ENCODE measurements at regions not wholly inside any gene's neighbourhood (a gene's known extent, or its start where the extent isn't known, plus 50 kb on each side); places are given as distances from the start of the nearest gene placed in this dataset.

DNA sequence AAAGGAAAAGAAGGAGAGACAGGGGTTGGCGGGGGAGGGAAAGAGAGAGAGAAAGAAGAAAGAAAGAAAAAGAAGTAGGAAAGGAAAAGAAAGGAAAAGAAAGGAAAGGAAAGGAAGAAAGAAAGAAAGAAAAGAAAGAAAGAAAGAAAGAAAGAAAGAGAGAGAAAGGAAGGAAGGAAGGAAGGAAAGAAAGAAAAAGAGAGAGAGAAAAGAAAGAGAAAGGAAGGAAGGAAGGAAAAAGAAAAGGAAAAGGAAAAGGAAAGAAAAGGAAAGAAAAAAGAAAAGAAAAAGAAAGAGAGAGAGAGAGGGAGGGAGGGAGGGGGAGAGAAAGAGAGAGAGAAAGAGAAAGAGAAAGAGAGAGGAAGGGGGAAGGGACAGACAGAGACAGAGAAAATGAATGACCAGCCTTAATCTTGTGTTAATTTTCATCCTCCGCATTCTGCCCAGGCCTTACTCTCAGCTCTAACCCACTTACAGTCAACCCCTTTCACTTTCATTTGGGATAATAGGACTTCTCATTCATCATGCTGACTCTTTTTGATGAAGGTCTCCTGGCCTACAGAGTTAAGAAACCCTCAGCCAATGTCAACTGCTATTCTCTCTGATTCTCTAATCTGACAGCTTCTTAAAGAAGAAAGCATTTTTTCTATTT is 207.3 kb downstream of the SUCLG1 start:
- Histone ChIP-seq H3K4me3 (no peak overlapping the region), H3K36me3 (ENCODE audit: insufficient read depth, low read length) (no peaks in the 10 kb centered on the region), H3K9ac (ENCODE audit: insufficient read length) (no peak overlapping the region), H3K27ac (no peak overlapping the region), H3K9me3 (ENCODE audit: low read depth, low read length) (no peaks in the 10 kb centered on the region)
- no peak for DNase-seq (ENCODE audit: low read depth, low spot score)
- TF ChIP-seq EZH2 (IDR thresholded peaks at IDR 0.05) (no peak), POLR2AphosphoS5 (IDR thresholded peaks at IDR 0.05; ENCODE audit: borderline replicate concordance, low read depth, low read length) (no peak), FOXP2 (optimal IDR thresholded peaks at IDR 0.05; ENCODE audit: control extremely low read depth, extremely low read length, insufficient read depth) (no peak)

DNA sequence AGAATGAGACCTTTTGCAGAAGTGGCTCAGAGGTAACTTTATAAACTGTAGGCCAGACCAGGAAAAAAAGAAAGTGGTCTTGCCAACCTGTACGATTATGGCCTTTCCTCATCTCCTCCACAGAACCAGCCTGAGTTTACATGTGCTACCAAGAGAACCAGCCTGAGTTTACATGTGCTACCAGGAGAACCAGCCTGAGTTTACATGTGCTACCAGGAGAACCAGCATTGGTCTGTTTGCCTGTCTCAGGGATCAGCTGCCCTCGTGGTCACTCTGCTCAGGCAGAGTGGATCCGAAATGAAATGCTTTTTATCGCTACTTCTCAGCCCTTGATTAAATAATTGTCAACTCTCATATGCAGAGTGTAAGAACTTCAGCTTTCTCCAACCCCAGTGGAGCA is 209.9 kb downstream of the SUCLG1 start:
- Histone ChIP-seq H3K36me3 (ENCODE audit: insufficient read depth, low read length) (no peaks in the 10 kb centered on the region), H3K27ac (no peak overlapping the region), H3K9ac (ENCODE audit: insufficient read length) (no peak overlapping the region), H3K9me3 (ENCODE audit: low read depth, low read length) (no peaks in the 10 kb centered on the region), H3K4me3 (no peak overlapping the region)
- no peak for TF ChIP-seq POLR2AphosphoS5 (IDR thresholded peaks at IDR 0.05; ENCODE audit: borderline replicate concordance, low read depth, low read length)
- no peak for TF ChIP-seq FOXP2 (optimal IDR thresholded peaks at IDR 0.05; ENCODE audit: control extremely low read depth, extremely low read length, insufficient read depth)
- no peak for TF ChIP-seq EZH2 (IDR thresholded peaks at IDR 0.05)
- no peak for DNase-seq (ENCODE audit: low read depth, low spot score)

DNA sequence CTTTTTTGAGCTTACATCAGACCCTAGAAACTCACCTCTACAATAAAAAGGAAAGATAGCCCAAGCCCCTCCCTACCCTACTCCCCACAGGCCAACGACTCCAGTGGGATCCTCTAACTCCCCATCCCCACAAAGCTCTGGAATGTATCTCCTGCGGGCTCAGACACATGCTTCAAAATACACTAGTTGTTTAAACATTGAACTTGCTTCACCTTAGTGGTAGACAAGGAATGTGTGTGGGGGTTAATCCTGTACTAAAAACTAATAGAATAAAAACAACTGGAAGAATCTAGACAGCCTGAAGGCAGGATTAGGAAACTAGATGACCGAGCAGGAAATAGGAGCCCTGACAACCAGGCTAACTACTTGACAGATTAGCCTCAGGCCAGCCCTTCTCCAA is 211.5 kb downstream of the SUCLG1 start:
- DNase-seq (ENCODE audit: low read depth, low spot score), result no peak
- TF ChIP-seq FOXP2 (optimal IDR thresholded peaks at IDR 0.05; ENCODE audit: control extremely low read depth, extremely low read length, insufficient read depth) (no peak), POLR2AphosphoS5 (IDR thresholded peaks at IDR 0.05; ENCODE audit: borderline replicate concordance, low read depth, low read length) (no peak), EZH2 (IDR thresholded peaks at IDR 0.05) (no peak)
- no peaks in the 10 kb centered on the region for H3K36me3 ChIP-seq (ENCODE audit: insufficient read depth, low read length)
- H3K9me3 ChIP-seq (ENCODE audit: low read depth, low read length), result no peaks in the 10 kb centered on the region
- no peak overlapping the region for H3K4me3 ChIP-seq
- no peak overlapping the region for H3K27ac ChIP-seq
- H3K9ac ChIP-seq (ENCODE audit: insufficient read length), result no peak overlapping the region

DNA sequence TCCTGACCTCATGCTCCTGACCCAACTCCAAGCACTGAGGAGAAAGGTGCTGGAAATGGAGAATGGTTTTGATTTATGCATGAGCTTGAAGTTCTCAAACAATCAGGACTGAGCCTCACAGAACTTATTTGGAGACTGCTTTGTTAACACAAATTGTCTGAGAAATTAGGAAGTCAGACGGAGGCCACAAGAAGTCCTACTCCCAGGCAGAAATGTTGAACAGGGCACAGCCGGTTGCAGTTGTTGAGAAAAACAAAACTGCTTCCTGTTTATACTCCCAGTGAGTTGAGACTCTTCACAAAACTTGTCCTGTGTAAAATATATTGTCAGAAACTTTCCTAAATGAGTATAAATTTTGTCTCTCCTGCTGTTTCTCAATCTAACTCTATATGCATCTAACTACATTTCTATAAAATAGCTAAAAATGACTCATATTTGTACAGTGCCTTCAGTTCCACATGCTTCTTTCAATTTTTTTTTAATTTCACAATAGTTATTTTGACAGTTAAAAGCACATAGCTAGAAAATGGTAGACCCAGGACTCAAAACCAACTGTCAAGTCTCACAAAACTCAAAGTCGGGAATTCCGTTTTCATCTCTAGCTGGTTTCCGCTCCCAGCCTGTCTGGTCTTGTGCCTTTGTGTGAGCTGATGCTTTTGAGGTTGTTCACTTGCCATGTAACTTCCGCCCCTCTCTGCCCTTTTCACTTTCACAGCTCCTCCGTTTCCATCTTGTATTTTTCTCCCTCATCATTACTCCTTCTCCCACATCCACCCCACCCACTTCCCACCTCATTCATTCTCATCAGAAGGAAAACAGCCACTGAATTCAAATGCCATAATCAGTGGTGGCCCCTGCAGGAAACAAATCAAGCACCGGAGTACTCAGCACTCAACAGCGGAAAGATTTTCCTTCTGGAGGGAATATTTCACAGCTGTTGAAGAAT is 215.0 kb downstream of the SUCLG1 start:
- no peak overlapping the region for H3K27ac ChIP-seq
- no peaks in the 10 kb centered on the region for H3K36me3 ChIP-seq (ENCODE audit: insufficient read depth, low read length)
- DNase-seq (ENCODE audit: low read depth, low spot score), result no peak
- H3K9me3 ChIP-seq (ENCODE audit: low read depth, low read length), result no peaks in the 10 kb centered on the region
- TF ChIP-seq FOXP2 (optimal IDR thresholded peaks at IDR 0.05; ENCODE audit: control extremely low read depth, extremely low read length, insufficient read depth) (no peak), EZH2 (IDR thresholded peaks at IDR 0.05) (peak; percentile 84)
- no peak overlapping the region for H3K4me3 ChIP-seq
- H3K9ac ChIP-seq (ENCODE audit: insufficient read length), result no peak overlapping the region

DNA sequence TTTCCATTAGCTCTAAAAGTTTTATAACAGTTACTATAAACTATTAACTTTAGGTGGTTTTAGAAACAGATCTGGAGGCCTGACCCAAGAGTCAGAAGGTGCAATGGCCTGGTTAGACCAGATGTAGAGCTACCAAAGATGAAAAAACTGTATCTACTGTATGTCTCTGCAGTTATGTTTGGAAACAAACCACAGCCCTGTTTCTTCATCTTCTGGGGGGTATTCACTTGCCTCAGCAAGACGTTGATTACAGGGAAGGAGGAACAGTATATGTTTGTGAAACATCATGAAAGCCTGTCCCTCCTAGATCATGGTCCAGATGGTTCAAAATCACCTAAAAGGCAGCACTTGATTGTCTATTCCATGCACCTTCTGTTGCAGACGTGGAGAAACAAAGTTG is 220.2 kb downstream of the SUCLG1 start:
- DNase-seq (ENCODE audit: low read depth, low spot score), result no peak
- Histone ChIP-seq H3K27ac (no peak overlapping the region), H3K36me3 (ENCODE audit: insufficient read depth, low read length) (no peaks in the 10 kb centered on the region), H3K9ac (ENCODE audit: insufficient read length) (no peak overlapping the region), H3K9me3 (ENCODE audit: low read depth, low read length) (no peaks in the 10 kb centered on the region), H3K4me3 (no peak overlapping the region)
- TF ChIP-seq EZH2 (IDR thresholded peaks at IDR 0.05) (no peak), POLR2AphosphoS5 (IDR thresholded peaks at IDR 0.05; ENCODE audit: borderline replicate concordance, low read depth, low read length) (no peak), FOXP2 (optimal IDR thresholded peaks at IDR 0.05; ENCODE audit: control extremely low read depth, extremely low read length, insufficient read depth) (no peak)

DNA sequence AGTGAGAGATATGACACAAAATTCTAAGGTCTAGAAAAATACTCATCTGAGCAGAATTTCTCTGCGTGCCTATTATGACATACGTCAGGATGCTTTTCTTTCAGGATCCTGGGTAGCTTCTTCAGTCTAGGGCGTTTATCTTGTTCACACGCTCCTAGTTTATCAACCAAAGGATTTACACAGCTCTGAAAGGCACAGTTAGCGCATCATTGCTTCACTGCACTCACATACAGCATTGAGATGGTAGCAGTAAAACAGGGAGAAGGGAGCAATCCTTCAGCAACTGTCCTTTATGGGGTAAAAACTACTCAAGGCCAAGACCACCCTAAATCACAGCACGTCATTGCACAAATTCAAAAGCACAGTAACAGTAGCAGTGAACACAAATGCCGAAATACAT is 222.8 kb downstream of the SUCLG1 start:
- Histone ChIP-seq H3K9me3 (ENCODE audit: low read depth, low read length) (no peaks in the 10 kb centered on the region), H3K4me3 (no peak overlapping the region), H3K27ac (no peak overlapping the region), H3K36me3 (ENCODE audit: insufficient read depth, low read length) (no peaks in the 10 kb centered on the region), H3K9ac (ENCODE audit: insufficient read length) (no peak overlapping the region)
- DNase-seq (ENCODE audit: low read depth, low spot score), result no peak
- TF ChIP-seq FOXP2 (optimal IDR thresholded peaks at IDR 0.05; ENCODE audit: control extremely low read depth, extremely low read length, insufficient read depth) (no peak), POLR2AphosphoS5 (IDR thresholded peaks at IDR 0.05; ENCODE audit: borderline replicate concordance, low read depth, low read length) (no peak), EZH2 (IDR thresholded peaks at IDR 0.05) (no peak)

DNA sequence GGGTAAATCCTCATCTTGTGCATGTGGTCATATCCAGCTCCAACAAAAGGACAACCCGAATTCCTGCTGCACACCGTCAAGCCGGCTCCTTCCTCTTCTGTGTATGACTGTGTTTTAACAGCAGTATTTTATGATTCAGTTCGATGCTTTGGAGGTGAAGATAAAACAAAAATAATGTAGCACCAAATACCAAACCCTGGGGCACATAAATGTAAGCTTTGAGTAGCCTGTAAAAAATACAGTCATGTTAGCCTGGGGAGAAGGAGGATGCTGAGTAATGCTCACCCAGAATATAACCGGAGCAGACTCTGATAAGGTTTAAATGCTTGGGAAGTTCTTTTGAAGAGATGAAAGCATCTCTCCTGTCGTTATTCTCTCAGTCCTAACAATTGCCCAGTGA is 225.0 kb downstream of the SUCLG1 start:
- H3K9ac ChIP-seq (ENCODE audit: insufficient read length), result no peak overlapping the region
- H3K9me3 ChIP-seq (ENCODE audit: low read depth, low read length), result no peaks in the 10 kb centered on the region
- DNase-seq (ENCODE audit: low read depth, low spot score), result no peak
- H3K36me3 ChIP-seq (ENCODE audit: insufficient read depth, low read length), result no peaks in the 10 kb centered on the region
- H3K4me3 ChIP-seq, result no peak overlapping the region
- TF ChIP-seq FOXP2 (optimal IDR thresholded peaks at IDR 0.05; ENCODE audit: control extremely low read depth, extremely low read length, insufficient read depth) (no peak), EZH2 (IDR thresholded peaks at IDR 0.05) (no peak), POLR2AphosphoS5 (IDR thresholded peaks at IDR 0.05; ENCODE audit: borderline replicate concordance, low read depth, low read length) (no peak)
- no peak overlapping the region for H3K27ac ChIP-seq

DNA sequence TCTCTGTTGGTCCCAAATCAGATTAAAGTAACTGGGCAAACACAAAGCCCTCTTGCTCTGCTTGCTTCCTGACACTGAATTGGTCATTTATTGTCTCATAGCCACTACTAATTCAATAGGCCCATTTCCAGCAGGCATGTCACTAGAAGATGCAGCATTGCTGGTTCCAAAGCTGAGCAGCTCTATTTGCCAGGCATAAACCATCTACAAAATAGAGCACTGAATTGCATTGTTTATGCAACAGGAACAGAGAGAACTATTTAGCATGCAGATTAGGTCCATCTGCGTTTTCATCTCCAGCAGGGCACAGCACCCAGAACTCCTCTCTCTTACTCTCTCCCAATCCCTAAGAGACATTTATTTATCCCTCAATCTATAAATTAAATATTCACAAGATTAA is 227.6 kb downstream of the SUCLG1 start:
- Histone ChIP-seq H3K36me3 (ENCODE audit: insufficient read depth, low read length) (no peaks in the 10 kb centered on the region), H3K27ac (no peak overlapping the region), H3K4me3 (no peak overlapping the region), H3K9ac (ENCODE audit: insufficient read length) (no peak overlapping the region), H3K9me3 (ENCODE audit: low read depth, low read length) (no peaks in the 10 kb centered on the region)
- TF ChIP-seq EZH2 (IDR thresholded peaks at IDR 0.05), result no peak
- no peak for TF ChIP-seq POLR2AphosphoS5 (IDR thresholded peaks at IDR 0.05; ENCODE audit: borderline replicate concordance, low read depth, low read length)
- no peak for TF ChIP-seq FOXP2 (optimal IDR thresholded peaks at IDR 0.05; ENCODE audit: control extremely low read depth, extremely low read length, insufficient read depth)
- DNase-seq (ENCODE audit: low read depth, low spot score), result no peak

All from SK-N-MC (cell line).